Nephron (organoid): ENCODE measurements at regions not wholly inside any gene's neighbourhood (a gene's known extent, or its start where the extent isn't known, plus 50 kb on each side); places are given as distances from the start of the nearest gene placed in this dataset.

Experiments
- H3K27ac Mint-ChIP-seq, 3 experiments: 2 replicates each; pipeline ENCODE4 v1.8.0; 2020; ENCODE audit warnings: mixed read lengths in 3 of 3, mild to moderate bottlenecking in 2 of 3, moderate library complexity in 1 of 3
- H3K27me3 Mint-ChIP-seq: 2 replicates; pipeline ENCODE4 v1.8.0; 2021; ENCODE audit warnings: low read depth, mild to moderate bottlenecking, moderate library complexity, mixed read lengths
- H3K36me3 Mint-ChIP-seq: 2 replicates; pipeline ENCODE4 v1.8.0; 2020; ENCODE audit warnings: low read depth, mixed read lengths
- H3K4me1 Mint-ChIP-seq: 2 replicates; pipeline ENCODE4 v1.8.0; 2020; ENCODE audit warnings: mixed read lengths
- H3K4me3 Mint-ChIP-seq, 3 experiments: 2 replicates each; pipeline ENCODE4 v1.8.0; 2020; ENCODE audit warnings: mild to moderate bottlenecking in 3 of 3, mixed read lengths in 3 of 3, moderate library complexity in 2 of 3
- H3K9me3 Mint-ChIP-seq: 2 replicates; pipeline ENCODE4 v1.8.0; 2020; ENCODE audit warnings: mixed read lengths
- CTCF ChIP-seq, 3 experiments: fragments of 200-600 bp; sonication (generic); IDR thresholded peaks; one replicate each; pipeline ENCODE4 v1.5.0; 2021; ENCODE audit warnings: antibody characterized with exemption in 3 of 3; ENCODE audit not compliant: unreplicated experiment in 3 of 3

- H3K27ac Mint-ChIP-seq, result peak overlapping the region in 1 of 3 experiments; percentile 71
- no peak for TF ChIP-seq CTCF (IDR thresholded peaks at IDR 0.05; ENCODE audit: unreplicated experiment in 3 of 3)
- H3K4me3 Mint-ChIP-seq, result no peak overlapping the region
- peaks cover 9% of the 10 kb centered on the region for H3K9me3 Mint-ChIP-seq
- H3K36me3 Mint-ChIP-seq, result no peaks in the 10 kb centered on the region
- peaks cover 8% of the 10 kb centered on the region for H3K4me1 Mint-ChIP-seq
- no peaks in the 10 kb centered on the region for H3K27me3 Mint-ChIP-seq
Observed at GRCh38 chr6:74734901-74735300, 471.0 kb downstream of the COL12A1 start.

GRCh38 chr6:74733830-74734620, 471.8 kb downstream of the COL12A1 start:
- H3K27ac Mint-ChIP-seq, result peak overlapping the region in 1 of 3 experiments; percentile 71
- H3K27me3 Mint-ChIP-seq, result no peaks in the 10 kb centered on the region
- peaks cover 8% of the 10 kb centered on the region for H3K4me1 Mint-ChIP-seq
- no peaks in the 10 kb centered on the region for H3K36me3 Mint-ChIP-seq
- TF ChIP-seq CTCF (IDR thresholded peaks at IDR 0.05; ENCODE audit: unreplicated experiment in 3 of 3), result no peak
- no peak overlapping the region for H3K4me3 Mint-ChIP-seq
- H3K9me3 Mint-ChIP-seq, result peaks cover 9% of the 10 kb centered on the region

GRCh38 chr6:74731931-74732330, 473.9 kb downstream of the COL12A1 start:
- Mint-ChIP-seq H3K4me1 (peaks cover 8% of the 10 kb centered on the region), H3K4me3 (no peak overlapping the region), H3K36me3 (no peaks in the 10 kb centered on the region), H3K27ac (no peak overlapping the region), H3K9me3 (peaks cover 3% of the 10 kb centered on the region), H3K27me3 (no peaks in the 10 kb centered on the region)
- no peak for TF ChIP-seq CTCF (IDR thresholded peaks at IDR 0.05; ENCODE audit: unreplicated experiment in 3 of 3)

- Mint-ChIP-seq H3K27ac (no peak overlapping the region), H3K27me3 (no peaks in the 10 kb centered on the region), H3K36me3 (no peaks in the 10 kb centered on the region), H3K4me3 (no peak overlapping the region), H3K9me3 (peaks cover 2% of the 10 kb centered on the region), H3K4me1 (peaks cover 8% of the 10 kb centered on the region)
- TF ChIP-seq CTCF (IDR thresholded peaks at IDR 0.05; ENCODE audit: unreplicated experiment in 3 of 3), result no peak
Observed at GRCh38 chr6:74731204-74731603, 474.6 kb downstream of the COL12A1 start.

GRCh38 chr6:74720923-74721322, 484.9 kb downstream of the COL12A1 start:
- no peaks in the 10 kb centered on the region for H3K4me1 Mint-ChIP-seq
- no peaks in the 10 kb centered on the region for H3K36me3 Mint-ChIP-seq
- no peaks in the 10 kb centered on the region for H3K27me3 Mint-ChIP-seq
- TF ChIP-seq CTCF (IDR thresholded peaks at IDR 0.05; ENCODE audit: unreplicated experiment in 3 of 3), result no peak
- H3K27ac Mint-ChIP-seq, result no peak overlapping the region
- no peak overlapping the region for H3K4me3 Mint-ChIP-seq
- H3K9me3 Mint-ChIP-seq, result peaks cover 34% of the 10 kb centered on the region

GRCh38 chr6:74717591-74717990, 488.3 kb downstream of the COL12A1 start:
- H3K27ac Mint-ChIP-seq, result no peak overlapping the region
- no peak for TF ChIP-seq CTCF (IDR thresholded peaks at IDR 0.05; ENCODE audit: unreplicated experiment in 3 of 3)
- no peaks in the 10 kb centered on the region for H3K27me3 Mint-ChIP-seq
- no peak overlapping the region for H3K4me3 Mint-ChIP-seq
- no peaks in the 10 kb centered on the region for H3K36me3 Mint-ChIP-seq
- peaks cover 22% of the 10 kb centered on the region for H3K9me3 Mint-ChIP-seq
- H3K4me1 Mint-ChIP-seq, result peaks cover 6% of the 10 kb centered on the region
